HepG2 (cell line): ENCODE measurements at regions not wholly inside any gene's neighbourhood (a gene's known extent, or its start where the extent isn't known, plus 50 kb on each side); places are given as distances from the start of the nearest gene placed in this dataset.

Source experiments
- ATAC-seq: fragments of 200-7000 bp; cut with Tn5 transposase; 3 replicates; pipeline ENCODE4 v1.9.1; 2020; ENCODE audit warnings: mild to moderate bottlenecking, moderate library complexity
- BruUV-seq: library from RNA; stranded (reverse); fragments of 400-500 nt; replicated peaks from 2 replicates; lab custom pipeline; 2021; lab: Mats Ljungman, UMichigan
- CTCF ChIA-PET: fragments of 300-600 bp; formaldehyde crosslinking; extraction: SDS; loops from one replicate; lab custom pipeline; 2021; ENCODE audit warnings: low total read pairs, inconsistent platforms, low intra/inter-chr PET ratio; lab: Yijun Ruan, JAX
- POLR2A ChIA-PET: fragments of 350-600 bp; sonication (Branson Sonifier 250); formaldehyde crosslinking; loops from one replicate; lab custom pipeline; 2020; ENCODE audit warnings: antibody characterized with exemption, inconsistent platforms; lab: Yijun Ruan, JAX
- DNase-seq: peaks from one replicate; pipeline ENCODE4 v3.0.0-alpha.2; 2015; ENCODE audit warnings: low spot score
- FAIRE-seq: peaks from 3 replicates; lab custom pipeline; 2011; peaks lifted over from hg19 to GRCh38; lab: Jason Lieb, UNC
- H2AFZ ChIP-seq: one replicate; pipeline ENCODE4 v1.6.1; 2011; ENCODE audit warnings: low read length, inconsistent platforms
- H3K27ac ChIP-seq: fragments of 300-600 bp; 3 replicates; pipeline ENCODE4 v1.8.0; 2011; ENCODE audit warnings: mixed run types, mild to moderate bottlenecking, mixed read lengths, low read length, inconsistent platforms; ENCODE audit not compliant: insufficient read depth; ENCODE audit errors: extremely low read length
- H3K27me3 ChIP-seq, 2 experiments: fragments of 200-600 bp in 1 of 2; 2 replicates in 1 of 2; 3 replicates in 1 of 2; pipeline versions ENCODE4 v1.6.0 to v1.8.0; 2011; ENCODE audit warnings: low read length in 2 of 2, mild to moderate bottlenecking in 2 of 2, moderate library complexity in 2 of 2, inconsistent platforms in 1 of 2; ENCODE audit not compliant: insufficient read depth in 2 of 2, control insufficient read depth in 1 of 2
- H3K36me3 ChIP-seq, 2 experiments: fragments of 200-600 bp in 1 of 2; replicated peaks in 1 of 2; 2 replicates in 1 of 2; 3 replicates in 1 of 2; pipeline versions ENCODE4 v1.5.1 to v1.8.0; 2011; ENCODE audit warnings: low read length in 2 of 2, inconsistent platforms in 1 of 2; ENCODE audit not compliant: insufficient read depth in 2 of 2, control insufficient read depth in 1 of 2
- H3K4me1 ChIP-seq: 2 replicates; pipeline ENCODE4 v1.5.1; 2012; ENCODE audit warnings: low read length, inconsistent platforms; ENCODE audit not compliant: insufficient read depth
- H3K4me2 ChIP-seq: 2 replicates; pipeline ENCODE4 v1.6.0; 2011; ENCODE audit warnings: low read depth, low read length, inconsistent platforms
- H3K4me3 ChIP-seq, 3 experiments: fragments of 200-600 bp in 1 of 3; sonication (generic), shearing (Covaris generic) in 1 of 3; replicated peaks in 1 of 3; 2 replicates each; pipeline ENCODE4 v1.5.1; 2011 to 2016; ENCODE audit warnings: low read length in 3 of 3, inconsistent platforms in 2 of 3, low read depth in 2 of 3, mild to moderate bottlenecking in 2 of 3, control low read depth in 1 of 3, mixed read lengths in 1 of 3; ENCODE audit not compliant: insufficient read depth in 1 of 3
- H3K79me2 ChIP-seq: one replicate; pipeline ENCODE4 v1.6.1; 2011; ENCODE audit warnings: low read length, inconsistent platforms; ENCODE audit not compliant: insufficient read depth
- H3K9ac ChIP-seq: 2 replicates; pipeline ENCODE4 v1.6.0; 2011; ENCODE audit warnings: mild to moderate bottlenecking, low read depth, low read length, inconsistent platforms; ENCODE audit not compliant: insufficient read depth
- H3K9me3 ChIP-seq: 2 replicates; pipeline ENCODE4 v1.5.1; 2012; ENCODE audit warnings: mild to moderate bottlenecking, low read length
- H4K20me1 ChIP-seq: 2 replicates; pipeline ENCODE4 v1.6.0; 2011; ENCODE audit warnings: inconsistent platforms, mild to moderate bottlenecking, low read length, moderate library complexity; ENCODE audit not compliant: insufficient read depth
- ATF4 ChIP-seq, 2 experiments: fragments of 450-650 bp in 1 of 2; sonication (generic) in 1 of 2; formaldehyde crosslinking; IDR thresholded peaks; 2 replicates each; pipeline versions ENCODE4 v1.5.0 to v1.8.0; 2020 to 2022; ENCODE audit warnings: mild to moderate bottlenecking in 1 of 2, missing genetic modification reagents in 1 of 2
- CBX2 ChIP-seq, 2 experiments: fragments of 200-600 bp in 1 of 2; sonication (generic); formaldehyde crosslinking in 1 of 2; IDR thresholded peaks; 2 replicates each; pipeline versions ENCODE4 v1.7.0 to v1.8.1; 2018 to 2022; ENCODE audit warnings: low read depth in 2 of 2, low read length in 1 of 2, mild to moderate bottlenecking in 1 of 2, missing genetic modification reagents in 1 of 2
- CEBPB ChIP-seq: IDR thresholded peaks from 2 replicates; pipeline ENCODE4 v1.6.1; 2011; ENCODE audit warnings: low read depth, low read length, improper control_type of control experiment, borderline replicate concordance
- CEBPG ChIP-seq: IDR thresholded peaks from 2 replicates; pipeline ENCODE4 v1.6.1; 2016
- HDAC1 ChIP-seq: sonication (generic); formaldehyde crosslinking; IDR thresholded peaks from 2 replicates; pipeline ENCODE4 v1.5.1; 2020; ENCODE audit warnings: mild to moderate bottlenecking, missing genetic modification reagents
- HNF1B ChIP-seq: sonication (generic); formaldehyde crosslinking; IDR thresholded peaks from 2 replicates; pipeline ENCODE4 v1.5.1; 2020; ENCODE audit warnings: mild to moderate bottlenecking, moderate library complexity, missing genetic modification reagents
- HNF4A ChIP-seq: sonication (generic); formaldehyde crosslinking; IDR thresholded peaks from 2 replicates; pipeline ENCODE4 v1.4.0; 2020; ENCODE audit warnings: missing genetic modification reagents
- SOX6 ChIP-seq, 2 experiments: fragments of 450-650 bp in 1 of 2; sonication (generic) in 1 of 2; formaldehyde crosslinking in 1 of 2; IDR thresholded peaks; 2 replicates each; pipeline versions ENCODE4 v1.4.0 to v1.6.1; 2017 to 2020; ENCODE audit warnings: antibody characterized with exemption in 1 of 2, mild to moderate bottlenecking in 1 of 2, missing genetic modification reagents in 1 of 2
- ZBTB40 ChIP-seq, 2 experiments: fragments of 450-650 bp in 1 of 2; sonication (generic) in 1 of 2; formaldehyde crosslinking in 1 of 2; IDR thresholded peaks; 2 replicates each; pipeline versions ENCODE4 v1.6.1 to v1.8.0; 2016 to 2022; ENCODE audit warnings: antibody characterized with exemption in 1 of 2, mild to moderate bottlenecking in 1 of 2, missing genetic modification reagents in 1 of 2
- ZNF343 ChIP-seq: sonication (generic); formaldehyde crosslinking; IDR thresholded peaks from 2 replicates; pipeline ENCODE4 v1.4.0; 2020; ENCODE audit warnings: mild to moderate bottlenecking, missing genetic modification reagents
- ZNF441 ChIP-seq: sonication (generic); formaldehyde crosslinking; IDR thresholded peaks from 2 replicates; pipeline ENCODE4 v1.7.0; 2021; ENCODE audit warnings: missing genetic modification reagents, borderline replicate concordance
- WGBS: methylation state at CpG from one replicate; pipeline ENCODE4 v1.1.6; 2017; ENCODE audit warnings: low lambda C conversion rate; 5-methylcytosine and 5-hydroxymethylcytosine counted together
- in situ Hi-C: cut with HindIII; loops from 2 replicates; pipeline ENCODE4 v1.10.0; 2017; ENCODE audit warnings: low pct_unique_long_range_greater_than_20kb; ENCODE audit not compliant: extremely low pct_ligation_motif_present
- intact Hi-C: fragments of 100-400 bp; cut with micrococcal nuclease; formaldehyde crosslinking; loops from one replicate; pipeline ENCODE4 v1.10.0; 2022; ENCODE audit not compliant: unreplicated experiment

- in situ Hi-C loops, result no loop called here
- Histone ChIP-seq H3K4me3 (no peak overlapping the region), H3K27me3 (no peaks in the 10 kb centered on the region; a peak in 2 of 5 replicates), H3K4me2 (no peak overlapping the region), H3K9ac (no peak overlapping the region)
- DNase-seq, result peak; percentile 42
- TF ChIP-seq ZNF441 (peak; percentile 69; the same call in 1 of the 2 replicates), HNF4A (CRISPR knock-in tag) (peak; percentile 63), CBX2 (IDR thresholded peaks at IDR 0.05; ENCODE audit: low read depth, low read length) (no peak), CBX2 (CRISPR knock-in tag; IDR thresholded peaks at IDR 0.05; ENCODE audit: low read depth) (no peak), CEBPB (peak; percentile 68; the same call in 1 of the 2 replicates), SOX6 (IDR thresholded peaks at IDR 0.05) (no peak), SOX6 (CRISPR knock-in tag; IDR thresholded peaks at IDR 0.05) (peak; percentile 28; the same call in 1 of the 2 replicates), HNF1B (CRISPR knock-in tag) (no peak), ATF4 (CRISPR knock-in tag; IDR thresholded peaks at IDR 0.05) (peak in 1 of 2 experiments; percentile 78; a peak in 2 of 4 replicates), ZBTB40 (IDR thresholded peaks at IDR 0.05) (no peak), ZBTB40 (CRISPR knock-in tag; IDR thresholded peaks at IDR 0.05) (no peak), HDAC1 (CRISPR knock-in tag) (no peak), CEBPG (CRISPR knock-in tag) (peak; percentile 72), ZNF343 (CRISPR knock-in tag) (no peak)
- TF ChIP-seq, all 625 proteins: peak for 6
- intact Hi-C loops, result no loop called here
- H3K4me1 ChIP-seq, result peaks cover 50% of the 10 kb centered on the region
- no peaks in the 10 kb centered on the region for H3K36me3 ChIP-seq
- 16% methylated on average over 4 of the region's 4 CpGs for WGBS
- no peak overlapping the region for H3K27ac ChIP-seq
- no peaks in the 10 kb centered on the region for H3K79me2 ChIP-seq
- ATAC-seq (peak; percentile 65), FAIRE-seq (no peak)
- no peaks in the 10 kb centered on the region for H4K20me1 ChIP-seq
- H3K9me3 ChIP-seq, result no peaks in the 10 kb centered on the region
- ChIA-PET CTCF (no interaction called here), POLR2A (no interaction called here)
- BruUV-seq, result no TSS peak
- no peak overlapping the region for H2AFZ ChIP-seq
Observed at GRCh38 chr11:86176165-86176884, 68.2 kb upstream of the EED start.
